HS-5 (cell line): ENCODE measurements at regions not wholly inside any gene's neighbourhood (a gene's known extent, or its start where the extent isn't known, plus 50 kb on each side); places are given as distances from the start of the nearest gene placed in this dataset.
"Not testable (repeated sequence)": the region's sequence is repeated elsewhere in the genome, so short reads cannot be mapped to it uniquely, and the experiment has no call there.

Experiments used
- DNase-seq: peaks from one replicate; pipeline ENCODE4 v3.0.0-alpha.2; 2012; ENCODE audit warnings: low read depth

DNA sequence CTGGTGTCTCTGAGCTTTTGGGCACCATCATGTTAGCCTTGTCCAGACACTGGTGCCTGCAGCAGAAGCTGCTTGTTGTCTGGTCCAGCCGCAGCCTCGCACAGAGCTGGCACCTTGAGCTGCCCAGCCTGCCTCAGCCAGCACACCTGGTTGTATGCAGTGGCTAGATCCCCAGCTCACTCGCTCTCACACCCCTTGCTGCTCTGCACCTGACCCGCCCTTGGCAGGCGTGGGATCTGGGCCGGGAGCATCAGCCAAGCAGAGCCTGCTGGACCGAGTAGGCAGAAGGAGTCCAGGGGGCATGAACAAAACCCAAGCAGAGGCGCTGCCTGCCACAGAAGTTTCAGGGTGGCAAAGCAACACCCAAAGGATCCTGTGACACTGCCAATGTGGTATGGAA, 79.7 kb upstream of the ITGB1 start:
- no peak for DNase-seq

DNA sequence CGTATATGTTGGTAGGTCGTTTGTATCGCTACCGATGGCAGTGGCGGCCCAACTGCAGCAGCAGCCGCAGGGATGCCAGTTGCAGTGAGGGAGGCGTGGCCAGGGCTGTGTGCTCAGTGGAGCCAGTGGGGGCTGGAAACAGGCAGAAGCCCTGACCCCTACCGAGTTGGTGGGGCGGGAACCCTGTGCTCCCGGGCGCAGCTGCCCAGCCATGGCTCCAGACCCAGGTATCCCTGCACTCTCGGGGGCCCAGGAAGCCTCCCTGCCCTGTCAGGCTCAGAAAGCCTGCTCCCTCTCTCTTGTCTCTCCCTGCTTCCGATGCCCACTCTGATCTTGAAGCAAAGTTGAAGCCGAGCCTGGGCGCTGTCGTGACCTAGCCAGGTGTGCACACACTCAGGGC, 78.6 kb upstream of the ITGB1 start:
- DNase-seq, result no peak

DNA sequence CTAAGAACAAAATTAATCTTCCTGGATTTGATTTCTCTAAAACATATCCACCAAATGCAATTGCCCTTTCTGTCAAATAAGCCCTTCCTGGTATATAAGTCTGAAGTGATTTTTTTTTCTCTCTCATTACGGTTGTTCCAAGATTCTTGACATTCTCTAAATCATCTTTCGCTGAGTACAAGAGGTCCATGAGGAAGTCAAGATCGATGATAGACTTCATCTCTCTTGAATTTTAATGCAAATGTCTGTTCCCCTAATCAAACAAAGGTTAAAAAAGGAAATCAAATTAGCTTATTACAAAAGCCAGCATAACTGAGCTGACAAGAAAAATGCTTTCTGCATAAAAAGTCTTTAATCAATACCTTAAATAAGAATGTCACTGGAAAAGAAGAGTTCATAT, 77.4 kb upstream of the ITGB1 start:
- DNase-seq, result no peak

DNA sequence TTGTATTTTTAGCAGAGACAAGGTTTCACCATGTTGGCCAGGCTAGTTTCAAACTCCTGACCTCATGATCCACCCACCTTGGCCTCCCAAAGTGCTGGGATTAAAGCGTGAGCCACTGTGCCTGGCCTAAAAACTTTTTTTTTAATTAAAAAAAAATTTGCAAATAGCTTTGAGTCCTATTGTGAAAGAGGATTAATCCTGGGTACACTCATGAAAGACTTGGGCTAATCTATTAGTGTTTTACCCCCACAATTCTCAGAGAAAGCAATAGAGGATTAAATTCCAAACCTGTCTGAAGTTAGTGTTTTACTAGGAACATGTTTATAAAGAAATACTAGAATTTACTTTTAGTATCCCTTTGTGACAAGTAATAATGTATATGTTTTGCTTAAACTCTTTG, 76.9 kb upstream of the ITGB1 start:
- DNase-seq, result no peak

DNA sequence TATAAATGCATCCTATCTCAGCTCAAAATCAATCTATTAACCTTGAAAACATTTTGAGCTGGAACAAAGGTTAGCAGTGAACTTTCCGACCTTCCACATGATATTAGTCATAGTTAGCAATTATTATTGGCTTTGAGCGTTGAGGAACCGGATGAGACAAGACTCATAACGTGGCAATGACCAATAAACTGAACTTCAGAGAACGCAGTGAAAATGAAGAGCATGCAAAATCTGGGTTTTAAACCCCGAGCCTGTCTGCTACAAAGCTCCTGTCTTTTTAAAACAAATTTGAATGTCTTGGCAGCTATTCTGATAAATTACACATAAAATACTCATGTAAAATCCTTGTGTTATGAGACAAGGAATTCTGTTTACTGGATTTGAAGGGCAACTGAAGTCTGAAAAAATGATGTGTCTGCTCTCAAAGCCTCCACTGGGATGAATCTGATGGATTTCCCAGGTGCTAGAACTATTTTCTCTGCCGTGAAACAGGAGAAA, 74.7 kb upstream of the ITGB1 start:
- DNase-seq, result peak; percentile 60

DNA sequence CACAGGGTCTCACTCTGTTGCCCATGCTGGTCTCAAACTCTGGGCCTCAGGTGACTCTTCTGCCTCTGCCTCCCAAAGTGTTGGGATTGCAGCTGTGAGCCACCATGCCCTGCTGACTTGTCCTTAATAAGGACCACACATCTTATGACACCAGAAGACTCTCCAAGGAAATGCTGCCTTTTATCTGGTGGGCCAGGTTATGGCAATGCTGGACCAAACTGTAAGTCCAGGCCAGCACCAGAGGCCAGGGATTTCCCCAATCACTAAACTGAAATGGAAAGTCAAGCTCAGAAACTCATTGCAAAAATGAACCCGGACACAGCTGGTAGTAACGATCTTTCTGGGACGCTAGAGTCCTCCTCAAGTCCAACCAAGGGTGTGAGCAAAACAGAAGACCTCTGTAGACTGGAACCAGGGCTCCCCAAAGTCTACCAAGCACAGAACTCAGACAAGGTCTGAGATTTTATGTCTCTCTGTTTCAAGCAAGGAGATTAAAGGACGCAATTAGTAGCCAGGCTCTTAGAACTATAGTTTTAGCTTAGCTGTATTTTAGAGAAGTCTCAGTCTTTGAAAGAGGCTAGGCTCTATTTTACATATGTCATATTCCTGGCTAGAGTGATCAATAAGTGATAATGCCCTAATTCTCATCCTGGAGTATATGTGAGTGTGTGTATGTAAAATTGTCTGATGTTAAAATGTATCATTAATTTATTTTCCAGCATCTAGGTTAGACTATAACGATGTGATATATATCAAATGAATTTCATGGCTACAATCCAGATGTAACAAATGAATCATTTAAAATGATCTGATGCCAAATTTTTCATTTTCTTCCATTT, 74.0 kb upstream of the ITGB1 start:
- no peak for DNase-seq

DNA sequence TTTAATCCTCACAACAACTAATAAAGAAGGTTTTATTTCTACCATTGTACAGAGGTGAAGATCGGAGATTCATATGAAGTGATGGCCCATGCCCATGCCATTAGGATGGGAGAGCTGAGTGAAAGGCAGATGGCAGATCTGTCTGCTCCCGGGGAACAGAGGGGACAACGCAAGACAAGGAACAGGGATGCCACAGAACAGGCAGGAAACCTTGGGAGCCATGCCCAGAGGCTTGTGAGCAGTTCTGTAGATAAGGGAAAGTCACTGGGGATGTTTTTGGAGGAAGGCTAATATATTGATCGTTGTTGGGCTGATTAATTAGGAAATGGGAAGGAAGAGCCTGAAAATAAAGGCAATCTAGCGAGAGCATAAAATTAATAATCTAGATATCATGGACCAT, 73.1 kb upstream of the ITGB1 start:
- no peak for DNase-seq

DNA sequence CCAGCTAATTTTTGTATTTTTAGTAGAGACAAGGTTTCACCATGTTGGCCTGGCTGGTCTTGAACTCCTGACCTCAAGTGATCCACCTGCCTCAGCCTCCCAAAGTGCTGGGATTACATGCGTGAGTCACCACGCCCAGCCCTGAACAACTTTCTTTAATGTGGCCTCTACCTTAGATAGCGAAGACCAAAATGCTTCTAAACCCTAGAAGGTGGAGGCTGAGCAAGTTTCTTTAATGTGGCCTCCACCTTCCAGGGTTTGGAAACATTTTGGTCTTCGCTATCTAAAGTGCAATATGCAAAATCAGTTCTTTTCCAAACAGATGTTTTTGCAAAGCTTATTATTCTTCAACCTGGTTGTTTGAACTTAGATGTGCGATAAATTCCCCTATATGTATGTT, 70.5 kb upstream of the ITGB1 start:
- DNase-seq, result not testable (repeated sequence)

DNA sequence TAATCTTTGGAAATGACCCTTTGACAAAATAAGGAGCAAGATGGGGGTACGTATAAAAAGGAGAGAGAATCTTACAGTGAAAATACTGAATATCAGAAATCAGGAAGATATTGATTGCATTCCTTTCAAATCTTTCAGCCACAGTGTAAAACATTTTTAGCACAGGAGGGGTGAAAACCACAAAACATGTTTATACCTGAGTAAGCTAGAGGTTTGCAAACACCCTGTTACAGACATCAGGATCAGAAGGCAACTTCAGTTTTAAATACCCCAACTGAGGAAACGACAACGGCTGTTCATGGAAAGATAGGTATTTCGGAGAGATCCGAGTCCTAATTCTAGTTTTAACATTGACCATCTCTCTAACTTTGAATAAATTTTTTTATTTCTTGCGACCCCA, 69.1 kb upstream of the ITGB1 start:
- DNase-seq, result no peak

DNA sequence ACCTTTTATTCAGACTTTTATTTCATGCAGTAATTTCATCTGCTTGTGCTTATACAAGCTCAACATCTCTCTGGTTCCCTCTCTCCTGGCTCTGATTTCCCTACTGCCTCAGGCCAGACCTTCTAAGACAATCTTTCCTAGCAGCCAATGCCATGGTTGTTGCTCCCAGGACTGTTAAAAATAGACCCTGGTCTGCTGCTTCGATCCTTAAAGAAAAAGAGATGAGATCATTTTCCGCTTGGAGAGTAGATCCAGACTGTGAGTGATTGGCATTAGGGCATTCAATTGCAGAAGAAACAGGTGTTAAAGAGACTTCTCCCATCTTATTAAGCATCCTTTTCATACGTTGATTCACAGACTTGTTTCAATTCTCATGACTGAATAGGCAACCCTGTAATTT, 68.4 kb upstream of the ITGB1 start:
- DNase-seq, result no peak

DNA sequence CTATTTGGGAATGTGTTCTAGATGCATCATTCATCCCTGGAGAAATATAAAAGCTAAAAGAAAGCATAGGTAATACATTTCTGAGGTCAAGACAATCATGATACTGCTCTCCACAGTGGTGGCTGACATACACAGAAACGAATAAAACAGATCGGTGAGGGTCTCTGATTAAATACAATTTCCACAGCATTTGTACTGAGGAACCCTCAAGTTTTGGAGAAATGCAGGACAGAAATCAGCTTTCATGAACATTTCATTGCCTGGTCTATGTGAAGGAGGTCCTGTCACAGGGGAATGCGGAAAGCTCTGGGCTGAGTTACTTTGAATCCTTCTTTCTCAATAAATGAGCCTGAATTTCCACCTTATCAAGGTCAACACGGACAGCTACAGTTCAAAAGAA, 67.9 kb upstream of the ITGB1 start:
- no peak for DNase-seq

DNA sequence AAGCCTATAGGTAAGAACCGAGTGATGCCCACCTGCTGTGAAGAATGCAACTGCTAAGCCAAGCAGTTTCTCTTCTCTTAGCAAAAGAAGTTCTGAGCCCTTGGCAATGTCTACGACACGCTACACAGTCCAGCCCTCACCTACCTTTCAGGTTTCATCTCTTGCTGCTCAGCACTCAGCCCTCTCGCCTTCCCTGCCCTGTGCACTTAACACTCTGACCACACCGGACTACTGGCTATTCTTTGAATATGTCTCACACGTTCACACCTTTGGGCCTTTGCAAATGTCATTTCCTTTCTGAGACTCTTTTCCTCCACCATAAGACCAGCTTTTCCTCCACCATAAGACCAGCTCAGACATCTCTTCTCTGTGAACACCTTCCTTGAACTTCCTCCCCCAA, 67.0 kb upstream of the ITGB1 start:
- DNase-seq, result no peak

DNA sequence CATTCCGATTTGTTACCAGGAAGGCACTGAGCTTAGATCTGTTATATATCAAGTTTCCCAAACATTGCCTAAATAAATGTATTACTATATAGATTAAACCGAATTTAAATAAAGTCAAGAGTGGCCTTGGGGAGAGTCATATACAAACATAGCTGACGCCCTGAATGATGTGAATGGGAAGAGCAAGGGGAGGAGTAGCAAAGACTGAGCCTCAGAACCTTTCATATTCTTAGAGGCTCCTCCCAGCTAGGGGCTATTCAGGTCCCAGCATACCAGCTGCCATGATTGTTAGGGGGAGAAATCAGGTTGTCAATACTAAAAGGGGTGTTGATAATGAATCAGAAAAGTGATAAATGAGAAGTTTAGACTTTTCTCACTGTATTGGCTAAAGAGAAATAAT, 64.7 kb upstream of the ITGB1 start:
- DNase-seq, result no peak

DNA sequence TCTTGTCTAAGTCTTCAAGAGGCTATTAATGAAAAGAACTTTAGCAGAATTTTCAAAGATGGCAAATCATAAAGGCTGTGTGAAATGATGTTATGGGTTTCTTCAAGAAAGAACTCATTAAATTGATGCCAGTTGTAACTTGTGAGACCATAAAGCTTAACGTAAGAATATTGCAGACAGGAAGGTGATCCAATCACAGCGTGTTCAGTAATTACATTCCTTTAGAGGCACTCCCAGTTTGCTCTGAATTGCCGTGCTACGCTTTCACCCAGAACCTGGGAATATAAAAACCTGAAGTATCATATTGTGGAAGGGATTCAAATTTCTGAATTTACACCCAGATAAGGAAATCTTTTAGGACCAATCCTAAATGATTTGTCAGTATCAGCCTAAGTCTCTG, 64.1 kb upstream of the ITGB1 start:
- DNase-seq, result no peak

DNA sequence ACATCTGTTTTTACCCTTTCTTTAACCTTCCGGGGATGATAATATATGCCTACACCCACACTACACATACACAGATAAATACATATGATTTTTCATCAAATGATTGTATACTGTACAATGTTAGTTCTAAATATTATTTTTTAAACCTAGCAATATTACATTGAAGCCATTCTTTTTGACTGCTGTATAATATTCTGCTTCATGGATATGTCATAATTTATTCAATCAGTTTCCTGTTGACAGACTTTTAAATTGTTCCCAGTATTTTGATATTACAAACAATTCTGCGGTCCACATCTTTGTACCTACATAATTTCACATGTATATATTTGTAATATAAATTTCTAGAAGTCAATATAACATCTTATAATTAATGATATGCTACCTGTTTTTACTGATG, 59.0 kb upstream of the ITGB1 start:
- no peak for DNase-seq

DNA sequence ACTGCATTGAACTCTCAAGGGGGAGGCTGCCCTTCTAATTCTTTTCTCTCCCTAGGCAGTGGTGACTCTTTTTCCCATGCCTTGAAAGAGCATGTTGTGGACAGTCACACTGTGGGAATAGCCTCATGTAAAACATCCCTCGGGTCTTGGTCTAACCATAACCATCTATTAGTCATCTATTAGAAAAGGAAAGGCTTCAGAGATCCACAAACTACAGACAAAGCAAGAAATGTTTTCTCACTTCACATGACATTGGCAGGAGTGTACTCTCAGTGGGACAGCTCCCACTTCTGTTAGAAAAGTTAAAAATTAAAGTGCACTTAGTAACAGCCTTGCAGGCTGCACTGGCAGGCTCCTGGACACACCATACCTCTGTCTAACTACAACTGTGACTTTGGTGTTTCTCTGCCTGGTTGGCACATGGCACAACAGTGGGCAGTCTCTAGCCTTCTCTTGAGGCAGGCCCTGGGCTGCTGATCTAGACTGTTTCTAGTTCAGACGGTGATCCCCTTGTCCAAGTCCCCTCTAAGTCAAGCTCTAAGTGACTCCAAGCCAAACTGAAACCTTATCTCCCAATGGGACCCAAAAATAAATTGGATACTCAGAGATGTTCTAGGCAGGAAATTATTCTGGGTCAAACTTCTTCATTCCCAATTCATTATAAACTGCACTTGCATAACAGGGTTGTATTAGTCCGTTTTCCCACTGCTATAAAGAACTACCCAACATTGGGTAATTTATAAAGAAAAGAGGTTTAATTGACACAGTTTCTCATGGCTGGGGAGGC, 57.9 kb upstream of the ITGB1 start:
- DNase-seq, result no peak

DNA sequence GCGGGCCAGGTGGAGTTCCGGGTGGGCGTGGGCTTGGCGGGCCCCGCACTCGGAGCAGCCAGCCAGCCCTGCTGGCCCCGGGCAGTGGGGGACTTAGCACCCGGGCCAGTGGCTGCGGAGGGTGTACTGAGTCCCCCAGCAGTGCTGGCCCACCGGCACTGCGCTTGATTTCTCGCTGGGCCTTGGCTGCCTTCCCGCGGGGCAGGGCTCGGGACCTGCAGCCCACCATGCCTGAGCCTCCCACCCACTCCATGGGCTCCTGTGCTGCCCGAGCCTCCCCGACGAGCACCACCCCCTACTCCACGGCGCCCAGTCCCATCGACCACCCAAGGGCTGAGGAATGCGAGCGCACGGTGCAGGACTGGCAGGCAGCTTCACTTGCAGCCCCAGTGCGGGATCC, 55.3 kb upstream of the ITGB1 start:
- DNase-seq, result not testable (repeated sequence)

DNA sequence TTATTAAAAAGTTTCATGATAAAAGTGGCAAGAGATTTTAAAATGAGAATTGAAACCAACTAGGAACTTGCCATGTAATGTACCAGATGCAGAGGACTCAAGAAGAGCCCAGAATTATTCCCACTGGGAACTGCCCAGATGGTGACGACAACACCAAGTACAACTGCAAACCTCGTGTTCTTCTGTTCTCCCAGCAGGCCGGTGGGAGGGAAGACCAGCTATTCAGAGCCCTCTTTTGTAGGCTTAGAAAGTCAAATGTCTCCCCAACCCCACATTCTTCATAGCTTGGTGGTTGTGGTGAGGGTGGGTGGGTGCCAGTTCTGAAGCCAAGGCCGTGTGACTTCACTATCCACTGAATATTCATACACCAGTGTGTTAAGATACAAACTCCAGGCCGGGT, 54.3 kb upstream of the ITGB1 start:
- DNase-seq, result no peak

DNA sequence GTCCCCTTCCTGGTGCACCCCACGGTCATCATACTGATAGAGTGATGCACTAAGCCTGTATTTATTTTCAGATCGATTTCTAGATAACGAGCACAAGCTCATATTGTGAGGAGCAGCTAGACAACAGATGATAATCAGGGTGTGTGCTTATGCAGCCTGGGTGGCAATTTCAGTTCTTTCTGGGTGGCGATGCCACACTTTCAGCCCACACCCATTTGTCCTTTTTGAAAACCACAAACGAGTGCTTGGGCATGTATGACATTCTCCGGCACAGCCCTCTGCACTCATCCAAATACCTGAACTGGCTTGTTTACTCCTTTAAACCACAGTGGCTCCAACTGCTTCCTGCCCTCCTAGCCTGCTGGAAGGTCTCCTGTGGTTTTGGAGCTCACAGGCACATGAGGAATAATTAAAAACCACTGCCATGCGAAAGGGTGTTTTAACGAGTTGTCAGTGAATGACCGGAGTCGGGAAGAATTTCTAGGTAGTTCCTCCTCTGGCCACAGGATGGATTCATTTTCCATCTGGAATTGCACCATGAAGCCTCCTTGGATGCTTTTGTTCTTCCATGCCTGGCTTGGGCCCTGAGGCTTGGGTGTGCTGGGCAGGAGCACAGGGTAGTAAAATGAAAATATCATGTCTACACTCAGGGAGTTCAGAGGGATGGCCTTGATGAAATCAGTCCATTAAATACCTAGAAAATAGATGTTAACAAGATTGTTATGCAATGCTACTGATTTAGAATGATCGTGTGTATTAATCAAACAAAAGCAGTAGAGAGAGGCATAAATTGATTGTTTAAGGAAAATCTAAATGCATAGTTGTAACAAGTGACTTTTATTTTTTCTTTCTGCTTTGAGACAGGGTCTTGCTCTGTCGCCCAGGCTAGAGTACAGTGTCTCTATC, 52.4 kb upstream of the ITGB1 start:
- peak; percentile 62 for DNase-seq

DNA sequence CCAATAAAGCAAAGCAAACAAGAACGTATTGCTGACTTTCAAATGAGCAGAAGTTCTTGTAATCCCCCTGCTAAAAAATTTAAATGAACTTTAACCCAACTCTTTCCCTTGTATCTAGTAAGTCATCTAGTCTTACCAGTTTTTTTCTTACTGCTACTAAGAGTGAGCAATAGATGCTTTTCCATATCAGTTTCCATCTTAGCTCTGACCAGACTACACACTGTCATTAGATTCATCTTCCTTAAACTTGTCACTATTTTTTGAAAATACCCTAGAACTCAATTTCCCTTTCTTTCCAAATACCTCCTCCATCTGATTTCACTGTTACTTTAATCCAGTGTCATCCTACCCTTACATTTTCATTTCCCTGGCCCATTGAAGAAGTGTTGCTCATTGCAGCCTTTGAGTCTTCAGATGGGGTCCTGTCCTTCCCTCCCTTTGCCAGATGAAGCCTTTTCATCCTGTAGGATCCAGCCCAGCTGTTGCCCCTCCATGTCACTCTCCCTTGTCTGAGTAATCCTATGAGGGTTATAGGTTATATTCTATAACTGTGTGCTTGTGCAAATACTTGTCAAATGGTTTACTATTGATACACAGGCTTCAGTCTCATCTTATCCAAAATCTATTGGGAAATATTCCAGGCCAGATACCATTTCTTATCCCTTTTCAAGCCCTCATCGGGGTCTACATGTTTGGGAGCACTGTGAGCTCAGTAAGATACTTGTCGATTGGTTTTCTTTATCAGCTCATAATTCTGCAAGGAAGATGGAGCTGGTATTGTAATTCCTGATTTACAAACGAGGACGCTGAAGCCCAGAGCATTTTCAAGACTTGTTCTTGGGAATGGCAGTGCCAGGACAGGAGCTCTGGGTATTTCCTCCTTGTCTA, 51.5 kb upstream of the ITGB1 start:
- DNase-seq, result no peak

DNA sequence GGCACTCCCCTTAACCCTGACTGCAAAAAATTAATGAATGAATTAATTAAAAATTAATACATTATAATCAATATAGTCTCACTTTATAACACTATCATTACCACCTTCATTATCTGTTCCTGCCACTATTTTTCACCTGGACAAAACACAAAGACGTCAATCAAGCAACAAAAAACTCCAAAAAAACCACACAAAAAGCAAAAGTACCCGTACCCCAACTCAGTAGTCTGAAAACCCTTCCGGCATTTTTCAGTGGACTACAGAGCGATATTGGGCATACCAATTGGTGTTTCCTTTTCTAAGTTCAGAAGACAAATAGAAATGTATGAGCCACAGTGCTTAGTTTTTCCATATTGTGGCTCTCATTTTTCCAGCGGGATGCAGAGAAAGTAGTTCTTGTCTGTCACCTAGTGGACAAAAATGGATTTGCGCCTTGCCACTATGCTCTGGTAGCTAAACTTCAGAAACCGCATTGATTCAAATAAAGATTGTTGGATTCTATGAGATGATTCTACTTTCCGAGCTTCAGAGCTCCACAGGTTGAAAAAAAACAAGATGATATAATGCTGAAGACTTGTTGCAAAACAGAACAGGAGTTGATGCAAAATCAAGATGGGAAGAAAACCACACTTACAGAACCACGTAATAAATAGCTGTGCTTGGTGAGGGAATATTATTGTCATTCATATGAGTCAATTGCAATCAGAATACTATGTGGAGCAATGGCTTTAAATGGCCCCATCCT, 50.6 kb upstream of the ITGB1 start:
- DNase-seq, result peak; percentile 59
